ENCODE measurements at regions not wholly inside any gene's neighbourhood (a gene's known extent, or its start where the extent isn't known, plus 50 kb on each side); places are given as distances from the start of the nearest gene placed in this dataset.

- no peak for DNase-seq
Measured at GRCh38 chr17:79340333-79341221, 266.0 kb downstream of the ENGASE start.

GRCh38 chr17:79339321-79339720 is 264.7 kb downstream of the ENGASE start:
- no peak for DNase-seq

- peak; percentile 27 for DNase-seq
Measured at GRCh38 chr17:79338604-79339003, 264.0 kb downstream of the ENGASE start.

- no peak for DNase-seq
Measured at GRCh38 chr17:79338152-79338551, 263.5 kb downstream of the ENGASE start.

GRCh38 chr17:79337053-79337452 is 262.4 kb downstream of the ENGASE start:
- DNase-seq, result no peak

- DNase-seq, result no peak
Measured at GRCh38 chr17:79335456-79335855, 260.8 kb downstream of the ENGASE start.

GRCh38 chr17:79332011-79332554 is 257.5 kb downstream of the ENGASE start:
- no peak for DNase-seq

- no peak for DNase-seq
Measured at GRCh38 chr17:79331492-79331891, 256.9 kb downstream of the ENGASE start.

- DNase-seq, result no peak
Measured at GRCh38 chr17:79330696-79331095, 256.1 kb downstream of the ENGASE start.

- no peak for DNase-seq
Measured at GRCh38 chr17:79330229-79330628, 255.6 kb downstream of the ENGASE start.

GRCh38 chr17:79326814-79327213 is 252.2 kb downstream of the ENGASE start:
- DNase-seq, result no peak

- peak; percentile 11 for DNase-seq
Measured at GRCh38 chr17:79325709-79326430, 251.2 kb downstream of the ENGASE start.

GRCh38 chr17:79324194-79324593 is 249.6 kb downstream of the ENGASE start:
- DNase-seq, result no peak

- no peak for DNase-seq
Measured at GRCh38 chr17:79323566-79323965, 248.9 kb downstream of the ENGASE start.

GRCh38 chr17:79322211-79323123 is 247.8 kb downstream of the ENGASE start:
- no peak for DNase-seq

- DNase-seq, result no peak
Measured at GRCh38 chr17:79320331-79320730, 245.7 kb downstream of the ENGASE start.

- DNase-seq, result no peak
Measured at GRCh38 chr17:79317916-79318315, 243.3 kb downstream of the ENGASE start.

GRCh38 chr17:79316805-79317204 is 242.2 kb downstream of the ENGASE start:
- DNase-seq, result no peak

- DNase-seq, result no peak
Measured at GRCh38 chr17:79315358-79316105, 240.9 kb downstream of the ENGASE start.

- no peak for DNase-seq
Measured at GRCh38 chr17:79314617-79315357, 240.2 kb downstream of the ENGASE start.

GRCh38 chr17:79311373-79311772 is 236.7 kb downstream of the ENGASE start:
- DNase-seq, result no peak

Measured in fibroblast of skin of back (primary cell).